K562 (cell line): ENCODE measurements at regions not wholly inside any gene's neighbourhood (a gene's known extent, or its start where the extent isn't known, plus 50 kb on each side); places are given as distances from the start of the nearest gene placed in this dataset.

Experiments
- CEBPZ ChIP-seq: fragments of 150-350 bp; IDR thresholded peaks from 2 replicates; pipeline ENCODE4 v1.6.1; 2014; ENCODE audit warnings: low read depth, mild to moderate bottlenecking, low read length, borderline replicate concordance
- FOXM1 ChIP-seq, 2 experiments: fragments of 450-650 bp in 1 of 2; sonication (generic) in 1 of 2; formaldehyde crosslinking in 1 of 2; IDR thresholded peaks; 2 replicates each; pipeline versions ENCODE4 v1.6.1 to v1.9.0; 2017 to 2022; ENCODE audit warnings: low read depth in 2 of 2, mild to moderate bottlenecking in 2 of 2, missing genetic modification reagents in 1 of 2, moderate library complexity in 1 of 2
- HNRNPH1 ChIP-seq: fragments of 200-400 bp; formaldehyde crosslinking; optimal IDR thresholded peaks from 2 replicates; pipeline ENCODE3; 2017; ENCODE audit warnings: low read depth, mild to moderate bottlenecking, low read length, moderate library complexity
- NR2C1 ChIP-seq, 2 experiments: fragments of 450-650 bp; IDR thresholded peaks; 2 replicates each; pipeline ENCODE4 v1.6.1; 2017; ENCODE audit warnings: mild to moderate bottlenecking in 2 of 2, antibody characterized with exemption in 1 of 2, inconsistent platforms in 1 of 2, missing compliant biosample characterization in 1 of 2, missing genetic modification characterization in 1 of 2
- ZNF75A ChIP-seq: fragments of 450-650 bp; formaldehyde crosslinking; IDR thresholded peaks from 2 replicates; pipeline ENCODE4 v1.4.0; 2020; ENCODE audit warnings: mild to moderate bottlenecking
- TF ChIP-seq, protein P1 (sequence below): fragments of 200-400 bp; formaldehyde crosslinking; IDR thresholded peaks from 2 replicates; pipeline ENCODE4 v1.6.1; 2017; ENCODE audit warnings: mild to moderate bottlenecking, low read depth, low read length, moderate library complexity
- TF ChIP-seq, protein P2 (sequence below): fragments of 450-650 bp; formaldehyde crosslinking; IDR thresholded peaks from 2 replicates; pipeline ENCODE4 v1.4.0; 2022; ENCODE audit warnings: mild to moderate bottlenecking, moderate library complexity

- TF ChIP-seq, protein P1, sequence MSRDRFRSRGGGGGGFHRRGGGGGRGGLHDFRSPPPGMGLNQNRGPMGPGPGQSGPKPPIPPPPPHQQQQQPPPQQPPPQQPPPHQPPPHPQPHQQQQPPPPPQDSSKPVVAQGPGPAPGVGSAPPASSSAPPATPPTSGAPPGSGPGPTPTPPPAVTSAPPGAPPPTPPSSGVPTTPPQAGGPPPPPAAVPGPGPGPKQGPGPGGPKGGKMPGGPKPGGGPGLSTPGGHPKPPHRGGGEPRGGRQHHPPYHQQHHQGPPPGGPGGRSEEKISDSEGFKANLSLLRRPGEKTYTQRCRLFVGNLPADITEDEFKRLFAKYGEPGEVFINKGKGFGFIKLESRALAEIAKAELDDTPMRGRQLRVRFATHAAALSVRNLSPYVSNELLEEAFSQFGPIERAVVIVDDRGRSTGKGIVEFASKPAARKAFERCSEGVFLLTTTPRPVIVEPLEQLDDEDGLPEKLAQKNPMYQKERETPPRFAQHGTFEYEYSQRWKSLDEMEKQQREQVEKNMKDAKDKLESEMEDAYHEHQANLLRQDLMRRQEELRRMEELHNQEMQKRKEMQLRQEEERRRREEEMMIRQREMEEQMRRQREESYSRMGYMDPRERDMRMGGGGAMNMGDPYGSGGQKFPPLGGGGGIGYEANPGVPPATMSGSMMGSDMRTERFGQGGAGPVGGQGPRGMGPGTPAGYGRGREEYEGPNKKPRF = no peak
- TF ChIP-seq CEBPZ (no peak), HNRNPH1 (no peak), ZNF75A (CRISPR knock-in tag) (no peak), FOXM1 (IDR thresholded peaks at IDR 0.05; ENCODE audit: low read depth) (no peak), FOXM1 (CRISPR knock-in tag; IDR thresholded peaks at IDR 0.05; ENCODE audit: low read depth) (no peak), NR2C1 (IDR thresholded peaks at IDR 0.05) (no peak), NR2C1 (tag; IDR thresholded peaks at IDR 0.05) (no peak)
- TF ChIP-seq, protein P2, sequence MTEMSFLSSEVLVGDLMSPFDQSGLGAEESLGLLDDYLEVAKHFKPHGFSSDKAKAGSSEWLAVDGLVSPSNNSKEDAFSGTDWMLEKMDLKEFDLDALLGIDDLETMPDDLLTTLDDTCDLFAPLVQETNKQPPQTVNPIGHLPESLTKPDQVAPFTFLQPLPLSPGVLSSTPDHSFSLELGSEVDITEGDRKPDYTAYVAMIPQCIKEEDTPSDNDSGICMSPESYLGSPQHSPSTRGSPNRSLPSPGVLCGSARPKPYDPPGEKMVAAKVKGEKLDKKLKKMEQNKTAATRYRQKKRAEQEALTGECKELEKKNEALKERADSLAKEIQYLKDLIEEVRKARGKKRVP (CRISPR knock-in tag) = no peak
- TF ChIP-seq, all 486 proteins: peak for 0
These were observed 333.9 kb upstream of the ATP10A start (continued) for GRCh38 chr15:26197060-26197459.
